OCI-LY7 (cell line): ENCODE measurements at regions not wholly inside any gene's neighbourhood (a gene's known extent, or its start where the extent isn't known, plus 50 kb on each side); places are given as distances from the start of the nearest gene placed in this dataset.

Source experiments
- BruUV-seq: library from RNA; stranded (reverse); fragments of 400-500 nt; replicated peaks from 2 replicates; lab custom pipeline; 2021; lab: Mats Ljungman, UMichigan
- CTCF ChIA-PET: fragments of 300-600 bp; sonication (Branson Sonifier 250); formaldehyde crosslinking; loops from one replicate; lab custom pipeline; 2022; ENCODE audit warnings: antibody characterized with exemption; ENCODE audit not compliant: unreplicated experiment; lab: Charles Lee
- POLR2A ChIA-PET: fragments of 300-600 bp; sonication (Branson Sonifier 250); formaldehyde crosslinking; loops from one replicate; lab custom pipeline; 2022; ENCODE audit warnings: antibody characterized with exemption; lab: Charles Lee
- DNase-seq: peaks from one replicate; pipeline ENCODE4 v3.0.0-alpha.2; 2015; ENCODE audit warnings: low spot score
- H2AFZ ChIP-seq: fragments of 200-600 bp; sonication (generic), shearing (Covaris generic); 2 replicates; pipeline ENCODE4 v1.6.1; 2014; ENCODE audit warnings: mild to moderate bottlenecking, antibody characterized with exemption, low read length, moderate library complexity
- H3K27ac ChIP-seq: fragments of 200-600 bp; sonication (generic); 2 replicates; pipeline ENCODE4 v1.5.1; 2014; ENCODE audit warnings: mixed run types, low read depth, mild to moderate bottlenecking, moderate library complexity, low read length, inconsistent platforms; ENCODE audit not compliant: poor library complexity, severe bottlenecking
- H3K36me3 ChIP-seq: fragments of 200-600 bp; sonication (generic); 2 replicates; pipeline ENCODE4 v1.6.1; 2014; ENCODE audit warnings: mild to moderate bottlenecking, antibody characterized with exemption, low read length, moderate library complexity, mixed read lengths; ENCODE audit not compliant: insufficient read depth
- H3K4me1 ChIP-seq: fragments of 200-600 bp; sonication (generic); 2 replicates; pipeline ENCODE4 v1.5.1; 2014; ENCODE audit warnings: mild to moderate bottlenecking, low read length; ENCODE audit not compliant: insufficient read depth, poor library complexity, severe bottlenecking
- H3K4me2 ChIP-seq: fragments of 200-600 bp; sonication (generic); 2 replicates; pipeline ENCODE4 v1.6.1; 2014; ENCODE audit warnings: mild to moderate bottlenecking, low read length
- H3K4me3 ChIP-seq: fragments of 200-600 bp; sonication (generic); 2 replicates; pipeline ENCODE4 v1.5.1; 2014; ENCODE audit warnings: mild to moderate bottlenecking, low read depth, low read length; ENCODE audit not compliant: poor library complexity, severe bottlenecking
- H3K79me2 ChIP-seq: fragments of 200-600 bp; sonication (generic); 2 replicates; pipeline ENCODE4 v1.6.1; 2016; ENCODE audit warnings: low read depth, mild to moderate bottlenecking, low read length, moderate library complexity, mixed read lengths; ENCODE audit not compliant: insufficient read depth
- H3K9me2 ChIP-seq: fragments of 200-600 bp; sonication (generic); 2 replicates; pipeline ENCODE4 v1.6.1; 2016; ENCODE audit warnings: mild to moderate bottlenecking, low read length, mixed read lengths; ENCODE audit not compliant: insufficient read depth
- H3K9me3 ChIP-seq: fragments of 200-600 bp; sonication (generic); 2 replicates; pipeline ENCODE4 v1.6.1; 2014; ENCODE audit warnings: mild to moderate bottlenecking, mixed run types, low read length, mixed read lengths
- H4K20me1 ChIP-seq: fragments of 200-600 bp; sonication (generic); 2 replicates; pipeline ENCODE4 v1.6.1; 2014; ENCODE audit warnings: mild to moderate bottlenecking, antibody characterized with exemption, low read length, moderate library complexity, mixed read lengths; ENCODE audit not compliant: insufficient read depth
- CTCF ChIP-seq: fragments of 200-600 bp; sonication (generic); conservative IDR thresholded peaks from 2 replicates; pipeline ENCODE4 v1.5.1; 2014; ENCODE audit warnings: mild to moderate bottlenecking, antibody characterized with exemption, low read length, moderate library complexity, mixed read lengths
- EZH2phosphoT487 ChIP-seq: fragments of 200-600 bp; sonication (generic); IDR thresholded peaks from 2 replicates; pipeline ENCODE4 v1.6.1; 2018; ENCODE audit warnings: low read depth, borderline replicate concordance, mild to moderate bottlenecking, mixed run types, antibody characterized with exemption, low read length, moderate library complexity, mixed read lengths
- intact Hi-C: fragments of 100-400 bp; cut with micrococcal nuclease; formaldehyde crosslinking; loops from one replicate; pipeline ENCODE4 v1.10.0; 2022; ENCODE audit not compliant: unreplicated experiment

GRCh38 chr1:173353350-173353749 is 123.8 kb upstream of the PRDX6 start:
- Histone ChIP-seq H3K4me2 (no peak overlapping the region), H3K9me3 (peaks cover 33% of the 10 kb centered on the region; the same call in 1 of the 2 replicates), H3K27ac (no peak overlapping the region), H3K79me2 (no peaks in the 10 kb centered on the region), H3K9me2 (no peaks in the 10 kb centered on the region), H3K36me3 (no peaks in the 10 kb centered on the region; the same call in 1 of the 2 replicates), H3K4me3 (no peak overlapping the region), H3K4me1 (peaks cover 18% of the 10 kb centered on the region), H4K20me1 (no peaks in the 10 kb centered on the region), H2AFZ (no peak overlapping the region)
- DNase-seq, result no peak
- ChIA-PET POLR2A (interaction anchor here (0.7 kb wide), 1 partner anchor 348 kb away, joined by 3 read pairs; no protein-coding TSS in a partner anchor), CTCF (no interaction called here)
- BruUV-seq, result no TSS peak
- TF ChIP-seq EZH2phosphoT487, result no peak
- no peak for TF ChIP-seq CTCF
- intact Hi-C loops, result no loop called here

- ChIA-PET CTCF (no interaction called here), POLR2A (no interaction called here)
- no peak overlapping the region; the same call in 1 of the 2 replicates for H2AFZ ChIP-seq
- intact Hi-C loops, result no loop called here
- no peaks in the 10 kb centered on the region for H3K79me2 ChIP-seq
- peaks cover 29% of the 10 kb centered on the region; the same call in 1 of the 2 replicates for H3K9me3 ChIP-seq
- peak overlapping the region; percentile 46; the same call in 1 of the 2 replicates for H3K4me2 ChIP-seq
- no TSS peak for BruUV-seq
- no peak overlapping the region for H3K27ac ChIP-seq
- no peaks in the 10 kb centered on the region for H3K9me2 ChIP-seq
- peaks cover 19% of the 10 kb centered on the region for H3K4me1 ChIP-seq
- no peak for DNase-seq
- H4K20me1 ChIP-seq, result no peaks in the 10 kb centered on the region
- TF ChIP-seq EZH2phosphoT487, result no peak
- no peak for TF ChIP-seq CTCF
- H3K36me3 ChIP-seq, result no peaks in the 10 kb centered on the region; the same call in 1 of the 2 replicates
- H3K4me3 ChIP-seq, result no peak overlapping the region
Observed at GRCh38 chr1:173354937-173355280, 122.2 kb upstream of the PRDX6 start.

- no peak overlapping the region for H3K27ac ChIP-seq
- TF ChIP-seq EZH2phosphoT487 (no peak), CTCF (no peak)
- CTCF ChIA-PET, result no interaction called here
- intact Hi-C loops, result no loop called here
- H3K79me2 ChIP-seq, result no peaks in the 10 kb centered on the region
- no peaks in the 10 kb centered on the region; the same call in 1 of the 2 replicates for H3K36me3 ChIP-seq
- peaks cover 19% of the 10 kb centered on the region for H3K4me1 ChIP-seq
- peak overlapping the region; percentile 35 for H2AFZ ChIP-seq
- H3K4me2 ChIP-seq, result peak overlapping the region; percentile 46
- BruUV-seq, result no TSS peak
- POLR2A ChIA-PET, result no interaction called here
- DNase-seq, result no peak
- H4K20me1 ChIP-seq, result no peaks in the 10 kb centered on the region
- peak overlapping the region; percentile 17 for H3K4me3 ChIP-seq
- H3K9me2 ChIP-seq, result no peaks in the 10 kb centered on the region
- peaks cover 29% of the 10 kb centered on the region; the same call in 1 of the 2 replicates for H3K9me3 ChIP-seq
Observed at GRCh38 chr1:173355281-173356031, 121.7 kb upstream of the PRDX6 start.
